Panc1 (cell line): ENCODE measurements at regions not wholly inside any gene's neighbourhood (a gene's known extent, or its start where the extent isn't known, plus 50 kb on each side); places are given as distances from the start of the nearest gene placed in this dataset.

ENCODE experiments used
- POLR2AphosphoS5 ChIP-seq: IDR thresholded peaks from 2 replicates; pipeline ENCODE4 v1.6.1; 2012; ENCODE audit warnings: mild to moderate bottlenecking, low read depth, low read length, moderate library complexity
- TF ChIP-seq, protein P1 (sequence below): fragments of 450-650 bp; IDR thresholded peaks from 2 replicates; pipeline ENCODE4 v1.5.1; 2017; ENCODE audit warnings: mild to moderate bottlenecking
- TF ChIP-seq, protein P2 (sequence below), 2 experiments: IDR thresholded peaks; 2 replicates each; pipeline ENCODE4 v1.6.1; 2011 to 2012; ENCODE audit warnings: low read depth in 2 of 2, control low read depth in 1 of 2, low read length in 1 of 2, mild to moderate bottlenecking in 1 of 2, moderate library complexity in 1 of 2; ENCODE audit not compliant: insufficient read depth in 1 of 2

DNA sequence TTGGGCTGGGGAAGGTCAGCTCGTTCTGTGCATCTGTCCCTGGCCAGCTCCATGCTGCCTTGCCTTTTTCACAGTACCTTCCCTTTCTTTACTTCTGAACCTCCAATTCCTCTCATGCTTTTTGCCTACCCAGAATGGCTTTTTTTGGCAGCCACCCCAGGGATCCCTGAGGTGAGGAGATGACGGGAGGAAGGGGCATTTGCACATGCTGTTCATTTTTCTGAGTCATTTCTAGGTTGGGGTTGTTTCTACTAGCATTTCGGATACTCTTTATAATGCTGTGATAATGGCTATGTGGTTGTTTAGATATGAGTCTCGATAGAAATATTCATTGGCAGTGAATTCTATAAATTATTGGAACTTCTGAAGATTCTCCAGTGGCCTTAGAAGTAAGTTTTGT, 415.1 kb upstream of the FZD8 start:
- TF ChIP-seq, protein P1, sequence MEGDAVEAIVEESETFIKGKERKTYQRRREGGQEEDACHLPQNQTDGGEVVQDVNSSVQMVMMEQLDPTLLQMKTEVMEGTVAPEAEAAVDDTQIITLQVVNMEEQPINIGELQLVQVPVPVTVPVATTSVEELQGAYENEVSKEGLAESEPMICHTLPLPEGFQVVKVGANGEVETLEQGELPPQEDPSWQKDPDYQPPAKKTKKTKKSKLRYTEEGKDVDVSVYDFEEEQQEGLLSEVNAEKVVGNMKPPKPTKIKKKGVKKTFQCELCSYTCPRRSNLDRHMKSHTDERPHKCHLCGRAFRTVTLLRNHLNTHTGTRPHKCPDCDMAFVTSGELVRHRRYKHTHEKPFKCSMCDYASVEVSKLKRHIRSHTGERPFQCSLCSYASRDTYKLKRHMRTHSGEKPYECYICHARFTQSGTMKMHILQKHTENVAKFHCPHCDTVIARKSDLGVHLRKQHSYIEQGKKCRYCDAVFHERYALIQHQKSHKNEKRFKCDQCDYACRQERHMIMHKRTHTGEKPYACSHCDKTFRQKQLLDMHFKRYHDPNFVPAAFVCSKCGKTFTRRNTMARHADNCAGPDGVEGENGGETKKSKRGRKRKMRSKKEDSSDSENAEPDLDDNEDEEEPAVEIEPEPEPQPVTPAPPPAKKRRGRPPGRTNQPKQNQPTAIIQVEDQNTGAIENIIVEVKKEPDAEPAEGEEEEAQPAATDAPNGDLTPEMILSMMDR = no peak
- TF ChIP-seq, protein P2, sequence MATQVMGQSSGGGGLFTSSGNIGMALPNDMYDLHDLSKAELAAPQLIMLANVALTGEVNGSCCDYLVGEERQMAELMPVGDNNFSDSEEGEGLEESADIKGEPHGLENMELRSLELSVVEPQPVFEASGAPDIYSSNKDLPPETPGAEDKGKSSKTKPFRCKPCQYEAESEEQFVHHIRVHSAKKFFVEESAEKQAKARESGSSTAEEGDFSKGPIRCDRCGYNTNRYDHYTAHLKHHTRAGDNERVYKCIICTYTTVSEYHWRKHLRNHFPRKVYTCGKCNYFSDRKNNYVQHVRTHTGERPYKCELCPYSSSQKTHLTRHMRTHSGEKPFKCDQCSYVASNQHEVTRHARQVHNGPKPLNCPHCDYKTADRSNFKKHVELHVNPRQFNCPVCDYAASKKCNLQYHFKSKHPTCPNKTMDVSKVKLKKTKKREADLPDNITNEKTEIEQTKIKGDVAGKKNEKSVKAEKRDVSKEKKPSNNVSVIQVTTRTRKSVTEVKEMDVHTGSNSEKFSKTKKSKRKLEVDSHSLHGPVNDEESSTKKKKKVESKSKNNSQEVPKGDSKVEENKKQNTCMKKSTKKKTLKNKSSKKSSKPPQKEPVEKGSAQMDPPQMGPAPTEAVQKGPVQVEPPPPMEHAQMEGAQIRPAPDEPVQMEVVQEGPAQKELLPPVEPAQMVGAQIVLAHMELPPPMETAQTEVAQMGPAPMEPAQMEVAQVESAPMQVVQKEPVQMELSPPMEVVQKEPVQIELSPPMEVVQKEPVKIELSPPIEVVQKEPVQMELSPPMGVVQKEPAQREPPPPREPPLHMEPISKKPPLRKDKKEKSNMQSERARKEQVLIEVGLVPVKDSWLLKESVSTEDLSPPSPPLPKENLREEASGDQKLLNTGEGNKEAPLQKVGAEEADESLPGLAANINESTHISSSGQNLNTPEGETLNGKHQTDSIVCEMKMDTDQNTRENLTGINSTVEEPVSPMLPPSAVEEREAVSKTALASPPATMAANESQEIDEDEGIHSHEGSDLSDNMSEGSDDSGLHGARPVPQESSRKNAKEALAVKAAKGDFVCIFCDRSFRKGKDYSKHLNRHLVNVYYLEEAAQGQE (IDR thresholded peaks at IDR 0.05; ENCODE audit: insufficient read depth in 1 of 2, low read depth in 2 of 2, low read length in 1 of 2) = no peak
- TF ChIP-seq POLR2AphosphoS5 = no peak
